Mucosa of descending colon (tissue), 3 donors: ENCODE measurements at regions not wholly inside any gene's neighbourhood (a gene's known extent, or its start where the extent isn't known, plus 50 kb on each side); places are given as distances from the start of the nearest gene placed in this dataset.
A peak's percentile ranks its signal among the peaks of the same experiment; 100 is the strongest.

Experiments
- ATAC-seq: fragments of 200-7000 bp; cut with Tn5 transposase; one replicate; pipeline ENCODE4 v1.9.1; 2020; ENCODE audit warnings: mild to moderate bottlenecking, moderate library complexity
- DNase-seq, 3 donors: peaks; one replicate each; pipeline ENCODE4 v3.0.0-alpha.2; 2020
- H3K36me3 ChIP-seq: fragments of 200-600 bp; one replicate; pipeline ENCODE4 v1.8.0; 2021; ENCODE audit warnings: low read depth, mild to moderate bottlenecking
- H3K4me1 ChIP-seq: fragments of 200-600 bp; one replicate; pipeline ENCODE4 v1.8.0; 2021; ENCODE audit warnings: low read depth, mild to moderate bottlenecking
- H3K4me3 ChIP-seq: fragments of 200-600 bp; one replicate; pipeline ENCODE4 v1.8.0; 2021; ENCODE audit warnings: mild to moderate bottlenecking
- H3K9me3 ChIP-seq: fragments of 200-600 bp; one replicate; pipeline ENCODE4 v1.8.0; 2021; ENCODE audit warnings: mild to moderate bottlenecking
- intact Hi-C, 2 donors: fragments of 100-400 bp; cut with DNase I in 1 of 2; cut with micrococcal nuclease in 1 of 2; formaldehyde crosslinking; loops; one replicate each; pipeline versions ENCODE4 v1.11.0 to v1.11.1; 2022; cut with DNase I, micrococcal nuclease
- TF ChIP-seq, protein P1 (sequence below): fragments of 200-600 bp; IDR thresholded peaks from one replicate; pipeline ENCODE4 v1.8.0; 2022; ENCODE audit warnings: antibody characterized with exemption, mild to moderate bottlenecking
- donor health status: DM: no; HTN: no; CAD: no; lungs with moderate emphysema.
- donor health status: DM: no; HTN: no; CAD: no.
- donor health status: DM: no; HTN: yes; CAD: no.

DNA sequence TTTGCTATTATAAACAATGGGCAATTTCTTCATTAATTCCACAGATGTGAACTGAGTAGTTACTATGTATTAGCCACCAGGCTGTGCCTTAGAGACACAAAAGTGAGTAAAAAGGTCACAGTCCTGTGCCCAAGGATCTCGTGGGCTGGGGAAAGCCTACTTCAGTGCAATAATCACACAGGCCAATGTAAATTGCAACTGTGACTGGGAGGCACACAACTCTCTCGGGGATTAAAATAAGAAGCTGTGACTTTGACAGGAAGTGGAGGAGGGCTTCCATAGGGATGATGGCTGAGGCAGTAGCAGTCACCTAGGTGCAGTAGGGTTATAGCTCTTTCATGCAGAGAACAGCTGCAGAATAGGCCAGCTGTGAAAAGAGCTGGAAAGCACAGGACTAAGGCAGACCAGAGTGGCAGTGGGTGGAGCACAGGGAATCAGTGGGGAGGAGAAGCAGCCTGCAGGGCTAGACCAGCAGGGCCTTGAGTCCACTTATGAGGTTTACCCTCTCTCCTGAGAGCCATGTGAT, 121.9 kb downstream of the MAB21L3 start:
- TF ChIP-seq, protein P1, sequence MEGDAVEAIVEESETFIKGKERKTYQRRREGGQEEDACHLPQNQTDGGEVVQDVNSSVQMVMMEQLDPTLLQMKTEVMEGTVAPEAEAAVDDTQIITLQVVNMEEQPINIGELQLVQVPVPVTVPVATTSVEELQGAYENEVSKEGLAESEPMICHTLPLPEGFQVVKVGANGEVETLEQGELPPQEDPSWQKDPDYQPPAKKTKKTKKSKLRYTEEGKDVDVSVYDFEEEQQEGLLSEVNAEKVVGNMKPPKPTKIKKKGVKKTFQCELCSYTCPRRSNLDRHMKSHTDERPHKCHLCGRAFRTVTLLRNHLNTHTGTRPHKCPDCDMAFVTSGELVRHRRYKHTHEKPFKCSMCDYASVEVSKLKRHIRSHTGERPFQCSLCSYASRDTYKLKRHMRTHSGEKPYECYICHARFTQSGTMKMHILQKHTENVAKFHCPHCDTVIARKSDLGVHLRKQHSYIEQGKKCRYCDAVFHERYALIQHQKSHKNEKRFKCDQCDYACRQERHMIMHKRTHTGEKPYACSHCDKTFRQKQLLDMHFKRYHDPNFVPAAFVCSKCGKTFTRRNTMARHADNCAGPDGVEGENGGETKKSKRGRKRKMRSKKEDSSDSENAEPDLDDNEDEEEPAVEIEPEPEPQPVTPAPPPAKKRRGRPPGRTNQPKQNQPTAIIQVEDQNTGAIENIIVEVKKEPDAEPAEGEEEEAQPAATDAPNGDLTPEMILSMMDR = no peak

DNA sequence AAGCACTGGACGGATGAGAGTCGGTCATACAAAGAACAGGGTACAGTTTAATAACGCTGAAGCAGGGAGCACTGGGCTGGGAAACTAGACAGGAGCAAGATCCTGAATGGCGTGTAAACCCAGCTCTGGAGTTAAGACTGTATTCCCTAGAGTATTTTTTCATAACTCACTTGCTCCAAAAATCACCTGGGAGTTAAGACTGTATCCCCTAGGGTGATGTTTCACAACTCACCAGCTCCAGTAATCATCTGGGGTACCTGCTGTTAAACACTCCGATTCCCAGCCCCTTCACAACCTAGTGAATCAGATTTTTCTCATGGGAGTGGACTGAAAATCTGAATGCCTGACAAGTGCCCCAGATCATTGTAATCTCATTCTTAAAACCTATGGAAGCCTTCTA, 123.2 kb downstream of the MAB21L3 start:
- DNase-seq = no peak
- Histone ChIP-seq H3K4me1 (no peaks in the 10 kb centered on the region), H3K36me3 (no peaks in the 10 kb centered on the region), H3K4me3 (no peak overlapping the region), H3K9me3 (no peaks in the 10 kb centered on the region)
- TF ChIP-seq, protein P1 = no peak
- ATAC-seq = no peak
- intact Hi-C loops = no loop called here

More for the DNA sequence above, 121.9 kb downstream of the MAB21L3 start:
- H3K4me1 ChIP-seq = no peaks in the 10 kb centered on the region
- ATAC-seq (peak; percentile 80), DNase-seq (no peak)
- H3K9me3 ChIP-seq = no peaks in the 10 kb centered on the region
- intact Hi-C loops = no loop called here
- H3K36me3 ChIP-seq = no peaks in the 10 kb centered on the region
- H3K4me3 ChIP-seq = no peak overlapping the region

DNA sequence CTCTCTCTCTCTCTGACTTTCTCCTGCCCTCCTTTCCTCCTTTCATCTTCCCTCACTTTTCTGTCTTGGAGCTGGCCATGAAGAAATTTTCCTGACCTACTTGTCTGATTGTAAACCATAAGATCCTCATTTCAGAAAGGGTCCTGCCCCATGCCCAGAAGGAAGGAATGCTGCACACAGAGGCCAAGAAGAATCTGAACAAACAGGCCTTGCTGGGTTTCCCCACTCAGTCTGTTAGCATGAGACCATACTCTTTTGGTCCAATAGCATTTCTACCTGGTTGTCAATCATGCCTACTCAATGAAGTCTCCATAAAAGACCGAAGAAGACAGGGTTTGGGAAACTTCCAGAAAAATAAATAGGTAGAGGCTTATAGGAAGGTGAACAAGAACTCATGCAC, 128.7 kb downstream of the MAB21L3 start:
- Histone ChIP-seq H3K36me3 (no peaks in the 10 kb centered on the region), H3K4me3 (no peak overlapping the region), H3K9me3 (no peaks in the 10 kb centered on the region), H3K4me1 (peaks cover 23% of the 10 kb centered on the region)
- TF ChIP-seq, protein P1 = no peak
- DNase-seq (no peak), ATAC-seq (no peak)
- intact Hi-C loops = no loop called here

DNA sequence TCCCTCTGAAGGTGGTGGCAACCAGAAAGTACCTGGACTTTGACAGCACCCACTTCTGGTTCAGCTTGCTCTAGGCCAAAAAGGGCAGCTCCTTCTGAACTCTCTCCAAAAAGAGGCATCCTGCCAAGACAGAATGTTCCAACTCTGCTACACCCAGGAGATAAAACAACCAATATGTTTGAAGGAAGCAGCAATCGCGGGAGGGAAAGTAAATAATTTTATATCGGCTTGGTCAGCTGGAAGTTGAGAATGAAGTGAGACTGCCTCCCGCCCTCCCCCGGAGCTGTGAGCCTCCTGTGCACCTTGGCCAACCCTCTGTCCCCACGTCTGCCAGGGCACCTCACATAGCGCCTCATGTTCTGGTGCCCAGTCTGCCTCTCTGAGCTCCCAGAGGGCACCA, 130.3 kb upstream of the ATP1A1 start:
- no peaks in the 10 kb centered on the region for H3K9me3 ChIP-seq
- intact Hi-C loops = no loop called here
- H3K36me3 ChIP-seq = no peaks in the 10 kb centered on the region
- ATAC-seq = peak; percentile 94
- TF ChIP-seq, protein P1 = no peak
- no peak overlapping the region for H3K4me3 ChIP-seq
- H3K4me1 ChIP-seq = peaks cover 23% of the 10 kb centered on the region
- peak; percentile 78 to 84 (median 83) for DNase-seq

DNA sequence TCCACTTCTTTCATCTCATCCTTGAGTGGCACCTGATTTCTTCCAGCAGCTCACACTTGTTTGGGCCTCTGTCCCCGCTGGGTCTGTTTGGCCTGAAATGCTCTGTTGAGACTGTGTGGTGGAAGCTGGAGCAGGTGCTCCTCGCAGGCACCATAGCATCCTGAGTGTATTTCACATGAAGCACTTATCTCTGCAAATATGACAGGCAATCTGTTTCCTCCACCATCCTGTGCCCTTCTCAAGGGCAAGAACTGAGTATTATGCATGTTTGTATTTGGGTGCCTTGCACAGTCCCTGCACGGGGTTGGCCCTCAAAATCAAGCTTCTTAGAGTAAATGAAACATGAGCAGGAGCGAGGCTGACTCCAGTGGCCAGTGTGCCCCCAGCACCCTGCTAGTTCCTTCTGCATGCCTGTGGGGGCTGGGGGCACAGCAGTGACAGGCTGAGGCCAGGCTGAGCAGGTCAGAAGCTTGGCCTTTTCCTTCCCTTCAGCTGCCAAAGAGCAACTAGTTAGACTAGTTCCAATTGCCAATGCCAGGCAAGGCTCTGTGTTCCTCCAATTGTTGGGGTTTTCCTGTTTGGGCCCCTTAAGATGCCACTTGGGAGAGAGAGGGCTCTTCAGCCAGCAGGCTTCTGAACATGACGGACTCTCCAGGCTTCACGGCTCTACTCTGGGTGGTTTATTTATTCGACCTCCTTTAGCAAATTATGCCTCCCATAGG, 129.6 kb upstream of the ATP1A1 start:
- Histone ChIP-seq H3K4me3 (no peak overlapping the region), H3K9me3 (no peaks in the 10 kb centered on the region), H3K4me1 (peaks cover 23% of the 10 kb centered on the region), H3K36me3 (no peaks in the 10 kb centered on the region)
- DNase-seq (no peak), ATAC-seq (peak; percentile 28)
- TF ChIP-seq, protein P1 = no peak
- intact Hi-C loops = no loop called here
